AG04449 (cell line): ENCODE measurements at regions not wholly inside any gene's neighbourhood (a gene's known extent, or its start where the extent isn't known, plus 50 kb on each side); places are given as distances from the start of the nearest gene placed in this dataset.

Experiments used
- CTCF ChIA-PET: fragments of 350-600 bp; formaldehyde crosslinking; extraction: SDS; loops from one replicate; lab custom pipeline; 2021; ENCODE audit warnings: antibody characterized with exemption; lab: Yijun Ruan, JAX
- POLR2A ChIA-PET: fragments of 400-600, 350-600 bp; formaldehyde crosslinking; extraction: SDS; loops from one replicate; lab custom pipeline; 2020; ENCODE audit warnings: antibody characterized with exemption, inconsistent platforms; lab: Yijun Ruan, JAX
- DNase-seq: peaks from one replicate; pipeline ENCODE4 v3.0.0-alpha.2; 2010; ENCODE audit warnings: low read depth, low spot score
- H3K4me3 ChIP-seq: 2 replicates; pipeline ENCODE4 v1.5.1; 2011; ENCODE audit warnings: low read depth, mild to moderate bottlenecking, control low read depth, low read length
- CTCF ChIP-seq: IDR thresholded peaks from one replicate; pipeline ENCODE4 v1.5.1; 2011; ENCODE audit warnings: mild to moderate bottlenecking, moderate library complexity, low read length, control low read depth, inconsistent platforms; ENCODE audit not compliant: insufficient read depth; ENCODE audit errors: missing control alignments

GRCh38 chr3:152731511-152731910 is 103.4 kb upstream of the P2RY1 start:
- ChIA-PET POLR2A (no interaction called here), CTCF (no interaction called here)
- no peak for TF ChIP-seq CTCF
- no peak overlapping the region for H3K4me3 ChIP-seq
- no peak for DNase-seq

- no peak overlapping the region for H3K4me3 ChIP-seq
- POLR2A ChIA-PET, result no interaction called here
- DNase-seq, result no peak
- CTCF ChIA-PET, result no interaction called here
- no peak for TF ChIP-seq CTCF
These were observed 101.3 kb upstream of the P2RY1 start for GRCh38 chr3:152733584-152734119.

- H3K4me3 ChIP-seq, result no peak overlapping the region
- TF ChIP-seq CTCF, result no peak
- DNase-seq, result no peak
- CTCF ChIA-PET, result no interaction called here
- POLR2A ChIA-PET, result no interaction called here
These were observed 97.7 kb upstream of the P2RY1 start for GRCh38 chr3:152737021-152737908.

- no peak overlapping the region for H3K4me3 ChIP-seq
- no peak for DNase-seq
- no peak for TF ChIP-seq CTCF
- CTCF ChIA-PET, result no interaction called here
- POLR2A ChIA-PET, result no interaction called here
These were observed 96.3 kb upstream of the P2RY1 start for GRCh38 chr3:152738656-152739055.

- POLR2A ChIA-PET, result no interaction called here
- no peak for DNase-seq
- no peak for TF ChIP-seq CTCF
- CTCF ChIA-PET, result no interaction called here
- no peak overlapping the region for H3K4me3 ChIP-seq
These were observed 92.3 kb upstream of the P2RY1 start for GRCh38 chr3:152742368-152743347.
